ENCODE measurements at regions not wholly inside any gene's neighbourhood (a gene's known extent, or its start where the extent isn't known, plus 50 kb on each side); places are given as distances from the start of the nearest gene placed in this dataset.

DNA sequence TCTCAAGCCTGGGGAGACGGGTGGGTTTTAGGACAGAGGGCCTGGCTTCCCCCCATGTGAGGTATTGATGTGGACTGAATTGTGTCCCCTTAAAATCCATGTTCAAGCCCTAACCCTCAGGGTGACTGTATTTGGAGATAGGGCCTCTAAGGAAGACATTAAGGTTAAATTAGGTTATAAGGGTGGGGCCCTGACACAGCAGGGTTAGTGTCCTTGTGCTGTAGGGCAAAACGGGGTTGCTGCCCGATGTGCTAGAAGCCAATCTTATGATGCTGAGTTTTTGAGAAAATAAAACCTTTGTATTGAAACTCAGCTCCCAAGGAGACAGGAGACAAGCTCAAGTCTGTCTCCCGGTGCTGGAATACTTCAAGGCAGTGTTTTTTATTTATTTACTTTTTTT lies 71.1 kb upstream of the NUP50 start:
- ATAC-seq: no peak
- no TSS peak for BruUV-seq (replicated peaks)
- H3K9me1 ChIP-seq (ENCODE audit: control insufficient read depth, insufficient read depth, low read length): no peaks in the 10 kb centered on the region
- H3K36me3 ChIP-seq (ENCODE audit: control insufficient read depth, insufficient read depth, low read length): no peaks in the 10 kb centered on the region
- H3K27me3 ChIP-seq (ENCODE audit: control insufficient read depth in 2 of 2, insufficient read depth in 2 of 2, low read length in 2 of 2): peaks cover 6 to 32% of the 10 kb centered on the region in 2 experiments
- in situ Hi-C loops (cut with MboI): no loop called here
- H3K4me2 ChIP-seq (ENCODE audit: insufficient read depth, low read length): no peak overlapping the region
- no peak overlapping the region for H3K4me3 ChIP-seq
- ChIA-PET CTCF (ENCODE audit: low intra/inter-chr PET ratio) (no interaction called here), POLR2A (no interaction called here)
- intact Hi-C loops (cut with micrococcal nuclease): no loop called here
- no peaks in the 10 kb centered on the region for H3K79me2 ChIP-seq (ENCODE audit: control insufficient read depth, insufficient read depth, low read length)
- no peak overlapping the region for H2AFZ ChIP-seq (ENCODE audit: low read depth, low read length)
- no peaks in the 10 kb centered on the region for H3K9me3 ChIP-seq (replicated peaks; ENCODE audit: control insufficient read depth, insufficient read depth, low read depth, low read length)
- WGBS (ENCODE audit: insufficient coverage, low coverage, missing lambda C conversion rate): 2% methylated on average over 4 of the region's 4 CpGs
- H4K20me1 ChIP-seq (replicated peaks; ENCODE audit: control insufficient read depth, insufficient read depth, low read length): no peaks in the 10 kb centered on the region
- H3K27ac ChIP-seq (ENCODE audit: extremely low read depth, low read depth, low read length): no peak overlapping the region
- DNase-seq (ENCODE audit: extremely low read depth in 1 of 4, low spot score in 3 of 4): no peak
- no peak overlapping the region for H3K9ac ChIP-seq (ENCODE audit: insufficient read depth in 1 of 2, low read depth in 2 of 2, low read length in 2 of 2)
- FAIRE-seq: no peak
- H3K4me1 ChIP-seq (replicated peaks in 1 of 2; ENCODE audit: control insufficient read depth in 2 of 2, insufficient read depth in 2 of 2, low read length in 2 of 2): no peaks in the 10 kb centered on the region
- no peak for TF ChIP-seq SNRNP70 (optimal IDR thresholded peaks at IDR 0.05; ENCODE audit: low read depth, low read length)
- TF ChIP-seq, protein P1, sequence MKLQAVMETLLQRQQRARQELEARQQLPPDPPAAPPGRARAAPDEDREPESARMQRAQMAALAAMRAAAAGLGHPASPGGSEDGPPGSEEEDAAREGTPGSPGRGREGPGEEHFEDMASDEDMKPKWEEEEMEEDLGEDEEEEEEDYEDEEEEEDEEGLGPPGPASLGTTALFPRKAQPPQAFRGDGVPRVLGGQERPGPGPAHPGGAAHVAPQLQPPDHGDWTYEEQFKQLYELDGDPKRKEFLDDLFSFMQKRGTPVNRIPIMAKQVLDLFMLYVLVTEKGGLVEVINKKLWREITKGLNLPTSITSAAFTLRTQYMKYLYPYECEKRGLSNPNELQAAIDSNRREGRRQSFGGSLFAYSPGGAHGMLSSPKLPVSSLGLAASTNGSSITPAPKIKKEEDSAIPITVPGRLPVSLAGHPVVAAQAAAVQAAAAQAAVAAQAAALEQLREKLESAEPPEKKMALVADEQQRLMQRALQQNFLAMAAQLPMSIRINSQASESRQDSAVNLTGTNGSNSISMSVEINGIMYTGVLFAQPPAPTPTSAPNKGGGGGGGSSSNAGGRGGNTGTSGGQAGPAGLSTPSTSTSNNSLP (IDR thresholded peaks at IDR 0.05; ENCODE audit: borderline replicate concordance, low read depth, low read length): no peak
- TF ChIP-seq TAF1 (IDR thresholded peaks at IDR 0.05; ENCODE audit: control insufficient read depth, extremely low read depth, insufficient read depth, low read length, severe bottlenecking): no peak
- TF ChIP-seq HDAC3 (IDR thresholded peaks at IDR 0.05; ENCODE audit: borderline replicate concordance, partially characterized antibody): no peak
- no peak for TF ChIP-seq SMARCA5 (IDR thresholded peaks at IDR 0.05)
- no peak for TF ChIP-seq ZFP30 (CRISPR knock-in tag; IDR thresholded peaks at IDR 0.05; ENCODE audit: borderline replicate concordance)
- TF ChIP-seq, protein P2, sequence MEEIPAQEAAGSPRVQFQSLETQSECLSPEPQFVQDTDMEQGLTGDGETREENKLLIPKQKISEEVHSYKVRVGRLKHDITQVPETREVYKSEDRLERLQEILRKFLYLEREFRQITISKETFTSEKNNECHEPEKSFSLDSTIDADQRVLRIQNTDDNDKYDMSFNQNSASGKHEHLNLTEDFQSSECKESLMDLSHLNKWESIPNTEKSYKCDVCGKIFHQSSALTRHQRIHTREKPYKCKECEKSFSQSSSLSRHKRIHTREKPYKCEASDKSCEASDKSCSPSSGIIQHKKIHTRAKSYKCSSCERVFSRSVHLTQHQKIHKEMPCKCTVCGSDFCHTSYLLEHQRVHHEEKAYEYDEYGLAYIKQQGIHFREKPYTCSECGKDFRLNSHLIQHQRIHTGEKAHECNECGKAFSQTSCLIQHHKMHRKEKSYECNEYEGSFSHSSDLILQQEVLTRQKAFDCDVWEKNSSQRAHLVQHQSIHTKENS (CRISPR knock-in tag; IDR thresholded peaks at IDR 0.05): no peak
- TF ChIP-seq ZNF174 (CRISPR knock-in tag; IDR thresholded peaks at IDR 0.05): no peak
- TF ChIP-seq ZBTB1 (CRISPR knock-in tag; IDR thresholded peaks at IDR 0.05; ENCODE audit: borderline replicate concordance, low read depth): no peak
- no peak for TF ChIP-seq KAT2B (IDR thresholded peaks at IDR 0.05; ENCODE audit: low read depth, low read length)
- TF ChIP-seq, protein P3, sequence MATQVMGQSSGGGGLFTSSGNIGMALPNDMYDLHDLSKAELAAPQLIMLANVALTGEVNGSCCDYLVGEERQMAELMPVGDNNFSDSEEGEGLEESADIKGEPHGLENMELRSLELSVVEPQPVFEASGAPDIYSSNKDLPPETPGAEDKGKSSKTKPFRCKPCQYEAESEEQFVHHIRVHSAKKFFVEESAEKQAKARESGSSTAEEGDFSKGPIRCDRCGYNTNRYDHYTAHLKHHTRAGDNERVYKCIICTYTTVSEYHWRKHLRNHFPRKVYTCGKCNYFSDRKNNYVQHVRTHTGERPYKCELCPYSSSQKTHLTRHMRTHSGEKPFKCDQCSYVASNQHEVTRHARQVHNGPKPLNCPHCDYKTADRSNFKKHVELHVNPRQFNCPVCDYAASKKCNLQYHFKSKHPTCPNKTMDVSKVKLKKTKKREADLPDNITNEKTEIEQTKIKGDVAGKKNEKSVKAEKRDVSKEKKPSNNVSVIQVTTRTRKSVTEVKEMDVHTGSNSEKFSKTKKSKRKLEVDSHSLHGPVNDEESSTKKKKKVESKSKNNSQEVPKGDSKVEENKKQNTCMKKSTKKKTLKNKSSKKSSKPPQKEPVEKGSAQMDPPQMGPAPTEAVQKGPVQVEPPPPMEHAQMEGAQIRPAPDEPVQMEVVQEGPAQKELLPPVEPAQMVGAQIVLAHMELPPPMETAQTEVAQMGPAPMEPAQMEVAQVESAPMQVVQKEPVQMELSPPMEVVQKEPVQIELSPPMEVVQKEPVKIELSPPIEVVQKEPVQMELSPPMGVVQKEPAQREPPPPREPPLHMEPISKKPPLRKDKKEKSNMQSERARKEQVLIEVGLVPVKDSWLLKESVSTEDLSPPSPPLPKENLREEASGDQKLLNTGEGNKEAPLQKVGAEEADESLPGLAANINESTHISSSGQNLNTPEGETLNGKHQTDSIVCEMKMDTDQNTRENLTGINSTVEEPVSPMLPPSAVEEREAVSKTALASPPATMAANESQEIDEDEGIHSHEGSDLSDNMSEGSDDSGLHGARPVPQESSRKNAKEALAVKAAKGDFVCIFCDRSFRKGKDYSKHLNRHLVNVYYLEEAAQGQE (IDR thresholded peaks at IDR 0.05; ENCODE audit: borderline replicate concordance): no peak
- TF ChIP-seq, protein P3 (CRISPR knock-in tag; IDR thresholded peaks at IDR 0.05; ENCODE audit: low read depth): no peak
- TF ChIP-seq RAD21 (CRISPR knock-in tag; conservative IDR thresholded peaks at IDR 0.05 in 1 of 2, IDR thresholded peaks at IDR 0.05 in 1 of 2): no peak
